H9 (cell line): ENCODE measurements at regions not wholly inside any gene's neighbourhood (a gene's known extent, or its start where the extent isn't known, plus 50 kb on each side); places are given as distances from the start of the nearest gene placed in this dataset.

Experiments
- DNase-seq: peaks from one replicate; pipeline ENCODE4 v3.0.0-alpha.2; 2017
- H2AFZ ChIP-seq: one replicate; pipeline ENCODE4 v1.6.1; 2013; ENCODE audit warnings: mild to moderate bottlenecking, low read length, control low read depth, moderate library complexity
- H2AK5ac ChIP-seq: 2 replicates; pipeline ENCODE4 v1.6.1; 2013; ENCODE audit warnings: low read length, control low read depth, mixed read lengths; ENCODE audit not compliant: insufficient read length
- H2BK120ac ChIP-seq: one replicate; pipeline ENCODE4 v1.6.1; 2013; ENCODE audit warnings: low read depth, mild to moderate bottlenecking, low read length, control low read depth, inconsistent platforms; ENCODE audit not compliant: poor library complexity, severe bottlenecking
- H2BK12ac ChIP-seq: 2 replicates; pipeline ENCODE4 v1.6.1; 2013; ENCODE audit warnings: low read length, control low read depth, mixed read lengths, low read depth; ENCODE audit not compliant: insufficient read length
- H2BK15ac ChIP-seq: 2 replicates; pipeline ENCODE4 v1.6.1; 2013; ENCODE audit warnings: low read depth, low read length, control low read depth
- H2BK20ac ChIP-seq: one replicate; pipeline ENCODE4 v1.6.1; 2013; ENCODE audit warnings: low read depth, mild to moderate bottlenecking, low read length, control low read depth, inconsistent platforms; ENCODE audit not compliant: poor library complexity, severe bottlenecking
- H2BK5ac ChIP-seq: 2 replicates; pipeline ENCODE4 v1.6.1; 2013; ENCODE audit warnings: low read length, control low read depth, mixed read lengths; ENCODE audit not compliant: insufficient read length
- H3K14ac ChIP-seq: 2 replicates; pipeline ENCODE4 v1.6.1; 2013; ENCODE audit warnings: low read length, control low read depth; ENCODE audit not compliant: insufficient read depth
- H3K18ac ChIP-seq: 2 replicates; pipeline ENCODE4 v1.6.1; 2013; ENCODE audit warnings: low read depth, mild to moderate bottlenecking, mixed read lengths, low read length, control low read depth; ENCODE audit not compliant: insufficient read length
- H3K23ac ChIP-seq: 2 replicates; pipeline ENCODE4 v1.6.1; 2013; ENCODE audit warnings: low read length, control low read depth, mixed read lengths, low read depth; ENCODE audit not compliant: insufficient read length
- H3K23me2 ChIP-seq: 2 replicates; pipeline ENCODE4 v1.6.1; 2013; ENCODE audit warnings: low read depth, mild to moderate bottlenecking, mixed read lengths, low read length, control low read depth; ENCODE audit not compliant: insufficient read length, poor library complexity, severe bottlenecking
- H3K27ac ChIP-seq: 2 replicates; pipeline ENCODE4 v1.5.1; 2013; ENCODE audit warnings: low read length, control low read depth, mixed read lengths, low read depth; ENCODE audit not compliant: insufficient read length
- H3K27me3 ChIP-seq: 2 replicates; pipeline ENCODE4 v1.6.1; 2013; ENCODE audit warnings: low read length, control low read depth, inconsistent platforms; ENCODE audit not compliant: insufficient read depth
- H3K4ac ChIP-seq: 2 replicates; pipeline ENCODE4 v1.6.1; 2013; ENCODE audit warnings: low read depth, mild to moderate bottlenecking, control low read depth, inconsistent platforms, low read length, moderate library complexity
- H3K4me1 ChIP-seq: 2 replicates; pipeline ENCODE4 v1.6.1; 2013; ENCODE audit warnings: low read length, control low read depth, inconsistent platforms; ENCODE audit not compliant: insufficient read depth
- H3K4me2 ChIP-seq: 2 replicates; pipeline ENCODE4 v1.6.1; 2013; ENCODE audit warnings: low read length, control low read depth, mixed read lengths; ENCODE audit not compliant: insufficient read length, insufficient read depth
- H3K56ac ChIP-seq: 2 replicates; pipeline ENCODE4 v1.6.1; 2013; ENCODE audit warnings: low read depth, mild to moderate bottlenecking, mixed read lengths, low read length, control low read depth; ENCODE audit not compliant: insufficient read length
- H3K79me1 ChIP-seq: 2 replicates; pipeline ENCODE4 v1.6.1; 2013; ENCODE audit warnings: low read depth, mild to moderate bottlenecking, moderate library complexity, low read length, control low read depth, inconsistent platforms; ENCODE audit not compliant: insufficient read depth, poor library complexity, severe bottlenecking
- H3K79me2 ChIP-seq: 2 replicates; pipeline ENCODE4 v1.6.1; 2013; ENCODE audit warnings: low read length, control low read depth, inconsistent platforms; ENCODE audit not compliant: insufficient read depth
- H3K9ac ChIP-seq: 2 replicates; pipeline ENCODE4 v1.6.1; 2013; ENCODE audit warnings: low read length, control low read depth, mixed read lengths; ENCODE audit not compliant: insufficient read length; ENCODE audit errors: extremely low read depth
- H3K9me3 ChIP-seq: one replicate; pipeline ENCODE4 v1.6.1; 2013; ENCODE audit warnings: low read depth, low read length, inconsistent platforms; ENCODE audit not compliant: control insufficient read depth
- H3T11ph ChIP-seq: one replicate; pipeline ENCODE4 v1.6.1; 2013; ENCODE audit warnings: mild to moderate bottlenecking, low read length, control low read depth, inconsistent platforms
- H4K20me1 ChIP-seq: one replicate; pipeline ENCODE4 v1.6.1; 2013; ENCODE audit not compliant: control insufficient read depth, insufficient read length, insufficient read depth
- H4K5ac ChIP-seq: 2 replicates; pipeline ENCODE4 v1.6.1; 2013; ENCODE audit warnings: low read depth, mild to moderate bottlenecking, mixed read lengths, low read length, control low read depth; ENCODE audit not compliant: insufficient read length
- H4K8ac ChIP-seq: replicated peaks from 2 replicates; pipeline ENCODE4 v1.6.1; 2013; ENCODE audit warnings: low read length, control low read depth, mixed read lengths, low read depth; ENCODE audit not compliant: insufficient read length
- H4K91ac ChIP-seq: 2 replicates; pipeline ENCODE4 v1.6.1; 2013; ENCODE audit warnings: low read depth, mild to moderate bottlenecking, moderate library complexity, mixed read lengths, low read length, control low read depth; ENCODE audit not compliant: insufficient read length
- H3K27ac Mint-ChIP-seq, 3 experiments: 2 replicates in 2 of 3; 3 replicates in 1 of 3; pipeline ENCODE4 v1.8.0; 2020 to 2021; ENCODE audit warnings: mixed read lengths in 3 of 3, mild to moderate bottlenecking in 1 of 3, moderate library complexity in 1 of 3
- H3K27me3 Mint-ChIP-seq: 2 replicates; pipeline ENCODE4 v1.8.0; 2021; ENCODE audit warnings: low read depth, mild to moderate bottlenecking, moderate library complexity, mixed read lengths
- H3K36me3 Mint-ChIP-seq, 3 experiments: 2 replicates in 2 of 3; 3 replicates in 1 of 3; pipeline ENCODE4 v1.8.0; 2020 to 2021; ENCODE audit warnings: low read depth in 3 of 3, mixed read lengths in 3 of 3; ENCODE audit not compliant: insufficient read depth in 1 of 3
- H3K4me1 Mint-ChIP-seq, 2 experiments: 2 replicates each; pipeline ENCODE4 v1.8.0; 2020; ENCODE audit warnings: mixed read lengths in 2 of 2
- H3K4me3 Mint-ChIP-seq, 2 experiments: 2 replicates in 1 of 2; 3 replicates in 1 of 2; pipeline ENCODE4 v1.8.0; 2020 to 2021; ENCODE audit warnings: mild to moderate bottlenecking in 2 of 2, mixed read lengths in 2 of 2, moderate library complexity in 1 of 2
- H3K9me3 Mint-ChIP-seq, 2 experiments: 2 replicates in 1 of 2; 3 replicates in 1 of 2; pipeline ENCODE4 v1.8.0; 2020; ENCODE audit warnings: mild to moderate bottlenecking in 2 of 2, mixed read lengths in 2 of 2, moderate library complexity in 1 of 2
- CTCF ChIP-seq: fragments of 200-600 bp; sonication (generic); conservative IDR thresholded peaks from 3 replicates; pipeline ENCODE4 v1.8.0; 2021; ENCODE audit warnings: antibody characterized with exemption, mild to moderate bottlenecking
- WGBS: extraction: QIAGEN DNeasy Blood & Tissue Kit; methylation state at CpG from one replicate; pipeline ENCODE4 v1.1.7; 2013; ENCODE audit warnings: missing lambda C conversion rate, low lambda C conversion rate, mixed read lengths; ENCODE audit not compliant: insufficient read length; ENCODE audit errors: extremely low coverage; 5-methylcytosine and 5-hydroxymethylcytosine counted together

GRCh38 chr15:93413745-93414144, 324.7 kb upstream of the RGMA start:
- no peak overlapping the region for H4K91ac ChIP-seq
- TF ChIP-seq CTCF, result no peak

More at GRCh38 chr15:93413745-93414144, 324.7 kb upstream of the RGMA start:
- Histone ChIP-seq H4K5ac (no peak overlapping the region), H3K18ac (no peak overlapping the region), H3K9ac (no peak overlapping the region), H3K9me3 (no peaks in the 10 kb centered on the region), H3K14ac (no peak overlapping the region), H3K79me1 (no peaks in the 10 kb centered on the region), H3K23me2 (no peaks in the 10 kb centered on the region), H4K20me1 (no peaks in the 10 kb centered on the region), H2AK5ac (no peak overlapping the region), H3K27me3 (no peaks in the 10 kb centered on the region), H3K23ac (no peak overlapping the region), H3K27ac (no peak overlapping the region), H3T11ph (no peak overlapping the region), H2BK20ac (no peak overlapping the region), H3K4ac (no peak overlapping the region), H2AFZ (no peak overlapping the region), H2BK120ac (no peak overlapping the region), H2BK12ac (no peak overlapping the region), H3K4me2 (no peak overlapping the region), H3K56ac (no peak overlapping the region), H3K79me2 (no peaks in the 10 kb centered on the region), H3K4me1 (no peaks in the 10 kb centered on the region), H4K8ac (no peak overlapping the region), H2BK5ac (no peak overlapping the region), H2BK15ac (no peak overlapping the region)
- no CpG with 5 or more reads among the region's 10 CpGs for WGBS
- H3K4me3 Mint-ChIP-seq, result no peak overlapping the region
- no peak overlapping the region for H3K27ac Mint-ChIP-seq
- no peaks in the 10 kb centered on the region; a peak in 1 of 7 replicates for H3K36me3 Mint-ChIP-seq
- H3K9me3 Mint-ChIP-seq, result peaks cover 3% of the 10 kb centered on the region in 2 experiments; a peak in 3 of 5 replicates
- peaks cover 12% of the 10 kb centered on the region for H3K27me3 Mint-ChIP-seq
- H3K4me1 Mint-ChIP-seq, result peaks cover 6 to 13% of the 10 kb centered on the region in 2 experiments; a peak in 3 of 4 replicates
- no peak for DNase-seq
